Fibroblast of pulmonary artery (primary cell): ENCODE measurements at regions not wholly inside any gene's neighbourhood (a gene's known extent, or its start where the extent isn't known, plus 50 kb on each side); places are given as distances from the start of the nearest gene placed in this dataset.
A peak's percentile ranks its signal among the peaks of the same experiment; 100 is the strongest.
"Not testable (repeated sequence)": the region's sequence is repeated elsewhere in the genome, so short reads cannot be mapped to it uniquely, and the experiment has no call there.

Experiments
- DNase-seq: peaks from one replicate; pipeline ENCODE4 v3.0.0-alpha.2; 2010; ENCODE audit warnings: low read depth
- H3K4me3 ChIP-seq: replicated peaks from 2 replicates; pipeline ENCODE4 v1.5.1; 2011; ENCODE audit warnings: low read depth, mild to moderate bottlenecking, control low read depth, low read length, moderate library complexity
- TF ChIP-seq, protein P1 (sequence below): IDR thresholded peaks from 2 replicates; pipeline ENCODE4 v1.5.1; 2011; ENCODE audit warnings: mild to moderate bottlenecking, control low read depth, low read length, inconsistent platforms; ENCODE audit errors: missing control alignments

DNA sequence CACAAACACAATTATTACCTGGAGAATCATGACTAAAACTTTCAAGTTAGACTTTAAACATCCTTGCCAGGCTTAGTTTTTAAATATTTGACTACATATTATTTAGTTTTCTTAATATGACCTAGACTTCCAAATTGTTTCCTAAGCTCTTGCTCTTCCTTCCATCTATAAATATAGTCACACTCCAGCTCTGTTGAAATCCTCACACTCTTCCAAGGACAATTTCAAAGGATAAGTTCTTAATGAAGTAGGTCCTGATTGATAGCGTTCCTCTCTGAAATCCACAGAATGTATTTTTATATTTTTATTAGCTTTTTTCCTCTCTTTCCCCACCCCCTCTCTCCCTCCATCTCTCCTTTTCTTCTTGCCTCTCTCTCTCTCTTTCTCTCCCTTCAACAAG is 1074.1 kb upstream of the PCDH20 start:
- TF ChIP-seq, protein P1, sequence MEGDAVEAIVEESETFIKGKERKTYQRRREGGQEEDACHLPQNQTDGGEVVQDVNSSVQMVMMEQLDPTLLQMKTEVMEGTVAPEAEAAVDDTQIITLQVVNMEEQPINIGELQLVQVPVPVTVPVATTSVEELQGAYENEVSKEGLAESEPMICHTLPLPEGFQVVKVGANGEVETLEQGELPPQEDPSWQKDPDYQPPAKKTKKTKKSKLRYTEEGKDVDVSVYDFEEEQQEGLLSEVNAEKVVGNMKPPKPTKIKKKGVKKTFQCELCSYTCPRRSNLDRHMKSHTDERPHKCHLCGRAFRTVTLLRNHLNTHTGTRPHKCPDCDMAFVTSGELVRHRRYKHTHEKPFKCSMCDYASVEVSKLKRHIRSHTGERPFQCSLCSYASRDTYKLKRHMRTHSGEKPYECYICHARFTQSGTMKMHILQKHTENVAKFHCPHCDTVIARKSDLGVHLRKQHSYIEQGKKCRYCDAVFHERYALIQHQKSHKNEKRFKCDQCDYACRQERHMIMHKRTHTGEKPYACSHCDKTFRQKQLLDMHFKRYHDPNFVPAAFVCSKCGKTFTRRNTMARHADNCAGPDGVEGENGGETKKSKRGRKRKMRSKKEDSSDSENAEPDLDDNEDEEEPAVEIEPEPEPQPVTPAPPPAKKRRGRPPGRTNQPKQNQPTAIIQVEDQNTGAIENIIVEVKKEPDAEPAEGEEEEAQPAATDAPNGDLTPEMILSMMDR: no peak
- DNase-seq: no peak
- no peak overlapping the region for H3K4me3 ChIP-seq

DNA sequence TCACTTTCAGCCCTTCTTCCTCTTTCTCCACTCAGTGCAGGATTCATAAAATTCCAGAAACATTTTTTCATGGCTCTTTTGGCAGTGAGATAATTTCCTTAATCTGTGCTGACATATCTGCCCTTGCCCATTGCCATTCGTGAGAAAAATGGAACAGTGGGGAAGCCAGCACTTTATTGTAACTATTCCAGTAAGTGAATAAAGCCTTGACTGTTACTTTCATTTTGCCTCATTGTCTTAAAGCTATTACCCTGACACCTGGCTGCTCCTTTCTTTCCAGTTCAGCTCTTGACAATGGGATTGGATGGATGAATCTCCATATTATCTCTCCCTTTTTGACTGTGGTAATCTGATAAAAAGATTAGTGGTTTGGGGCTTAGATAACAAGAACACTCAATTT is 1068.1 kb upstream of the PCDH20 start:
- peak; percentile 5 for DNase-seq
- TF ChIP-seq, protein P1: no peak
- no peak overlapping the region for H3K4me3 ChIP-seq

DNA sequence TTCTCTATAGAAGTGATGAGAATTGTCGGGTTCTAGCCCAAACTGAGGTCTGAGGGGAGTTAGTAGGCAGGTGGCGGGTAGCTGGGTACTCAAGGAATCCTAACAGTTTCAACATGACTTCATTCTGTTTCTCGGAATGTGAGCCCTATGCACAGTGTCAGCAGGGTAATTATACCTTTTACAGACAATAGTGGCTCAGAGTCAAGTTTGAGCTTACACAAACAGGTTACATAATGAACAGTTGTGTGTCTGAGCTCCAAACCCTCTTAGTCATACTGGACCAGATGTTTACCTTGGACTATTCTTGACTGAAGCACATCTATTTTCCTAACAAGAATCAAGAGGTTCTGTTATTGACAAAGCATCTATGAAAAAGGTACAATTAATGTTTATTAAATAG is 1066.7 kb upstream of the PCDH20 start:
- no peak overlapping the region for H3K4me3 ChIP-seq
- TF ChIP-seq, protein P1: no peak
- DNase-seq: peak; percentile 3

DNA sequence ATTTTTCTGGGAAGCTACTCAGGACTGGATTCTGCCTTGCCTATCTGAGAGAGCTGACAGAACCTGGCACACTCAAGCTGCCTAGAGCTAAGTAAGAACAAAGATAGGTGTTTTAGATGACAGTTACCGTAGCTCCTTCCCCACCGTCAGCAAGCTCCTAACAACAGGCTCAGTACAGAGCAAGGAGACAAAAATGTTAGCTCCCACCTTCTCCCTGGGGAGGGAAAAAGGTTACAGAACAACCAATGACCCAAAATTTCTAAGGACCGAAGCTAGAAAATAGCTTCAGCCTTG is 1058.2 kb upstream of the PCDH20 start:
- no peak overlapping the region for H3K4me3 ChIP-seq
- DNase-seq: no peak
- TF ChIP-seq, protein P1: no peak

DNA sequence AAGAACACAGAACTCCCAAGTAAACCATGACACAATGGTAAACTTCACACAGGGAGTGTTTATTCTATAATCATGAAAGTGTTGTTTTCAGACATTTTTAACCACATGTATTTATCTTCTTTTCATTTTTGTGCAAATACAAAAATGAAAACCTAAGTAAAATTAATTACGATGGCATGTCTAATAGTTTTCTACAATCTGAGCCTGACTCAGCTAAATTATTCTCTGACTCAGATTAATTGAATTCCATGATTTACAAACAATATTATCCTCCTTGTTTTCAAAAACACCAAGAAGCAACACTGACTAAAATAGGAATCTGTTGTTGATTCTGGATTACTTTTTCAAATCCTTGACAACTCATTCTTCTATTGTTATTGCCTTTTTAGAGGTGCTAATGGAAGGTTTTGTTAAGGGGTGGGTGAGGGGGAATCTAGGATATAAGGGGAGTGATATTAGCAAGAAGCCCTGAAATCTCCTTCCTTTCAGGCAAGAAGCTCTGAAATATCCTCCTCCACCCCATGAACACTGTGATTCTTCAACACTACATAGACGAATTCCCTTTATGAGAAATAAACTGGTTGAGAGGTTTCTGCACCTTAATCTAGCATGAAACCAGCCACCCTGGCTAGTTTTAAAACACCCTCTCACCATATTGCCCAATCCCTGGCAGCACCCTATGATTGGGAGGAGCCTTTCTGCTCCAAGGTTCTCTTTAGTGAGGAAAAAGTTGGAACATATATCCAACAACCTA is 1057.7 kb upstream of the PCDH20 start:
- TF ChIP-seq, protein P1: no peak

DNA sequence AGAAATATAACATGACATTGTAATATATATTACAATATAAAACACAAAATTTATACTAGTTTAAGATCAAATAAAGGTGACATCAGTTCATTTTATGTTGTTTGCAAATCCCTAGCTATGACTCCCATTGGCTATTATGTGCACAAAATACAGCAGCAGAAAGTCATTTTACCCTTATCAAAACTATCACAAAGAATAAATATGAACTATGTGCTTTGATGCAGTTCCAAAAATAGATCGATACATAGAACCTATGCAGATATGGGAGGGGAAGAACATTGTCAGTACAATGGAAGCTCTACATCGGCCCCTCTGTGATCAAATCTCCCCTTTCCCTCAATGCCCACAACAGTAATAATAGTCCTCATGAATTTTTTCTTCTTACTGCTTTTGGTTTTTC is 1038.1 kb upstream of the PCDH20 start:
- H3K4me3 ChIP-seq: no peak overlapping the region
- TF ChIP-seq, protein P1: no peak
- DNase-seq: no peak

More for the DNA sequence above, 1057.7 kb upstream of the PCDH20 start:
- no peak for DNase-seq
- no peak overlapping the region for H3K4me3 ChIP-seq

DNA sequence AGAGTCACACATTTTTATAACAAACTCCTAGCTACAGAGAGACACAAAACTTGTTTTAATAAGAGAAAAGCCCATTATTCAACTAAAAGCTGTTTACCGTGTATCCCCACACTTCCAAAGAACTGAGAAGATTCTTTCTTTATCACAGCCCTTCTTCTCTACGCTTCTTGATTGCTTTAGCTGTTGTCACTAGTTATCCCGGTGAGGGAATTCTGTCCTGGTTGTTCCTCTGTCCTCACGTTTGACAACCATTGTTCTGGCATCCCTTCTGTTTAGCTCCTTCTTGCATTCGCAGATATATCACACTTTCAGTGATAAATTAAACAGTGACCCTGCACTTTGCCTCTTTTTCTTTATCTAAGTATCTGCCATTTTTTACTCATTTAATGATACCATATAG is 1035.1 kb upstream of the PCDH20 start:
- TF ChIP-seq, protein P1: no peak
- DNase-seq: no peak
- no peak overlapping the region for H3K4me3 ChIP-seq

DNA sequence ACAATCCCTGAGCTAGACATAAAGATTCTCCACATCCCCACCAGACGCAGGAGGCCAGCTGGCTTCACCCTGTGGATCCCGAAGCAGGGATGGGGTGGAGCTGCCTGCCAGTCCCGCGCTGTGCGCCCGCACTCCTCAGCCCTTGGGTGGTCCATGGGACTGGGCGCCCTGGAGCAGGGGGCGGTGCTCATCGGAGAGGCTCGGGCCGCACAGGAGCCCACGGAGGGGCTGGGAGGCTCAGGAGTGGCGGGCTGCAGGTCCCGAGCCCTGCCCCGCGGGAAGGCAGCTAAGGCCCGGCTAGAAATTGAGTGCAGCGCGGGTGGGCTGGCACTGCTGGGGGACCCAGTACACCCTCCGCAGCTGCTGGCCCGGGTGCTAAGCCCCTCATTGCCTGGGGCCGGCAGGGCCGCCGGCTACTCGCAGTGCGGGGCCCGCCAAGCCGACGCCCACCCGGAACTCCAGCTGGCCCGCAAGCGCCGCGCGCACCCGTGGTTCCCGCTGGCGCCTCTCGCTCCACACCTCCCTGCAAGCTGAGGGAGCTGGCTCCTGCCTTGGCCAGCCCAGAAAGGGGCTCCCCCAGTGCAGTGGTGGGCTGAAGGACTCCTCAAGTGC is 1032.2 kb upstream of the PCDH20 start:
- DNase-seq: not testable (repeated sequence)

More for the DNA sequence above, 1032.2 kb upstream of the PCDH20 start:
- H3K4me3 ChIP-seq: not testable (repeated sequence)
